ENCODE measurements at regions not wholly inside any gene's neighbourhood (a gene's known extent, or its start where the extent isn't known, plus 50 kb on each side); places are given as distances from the start of the nearest gene placed in this dataset.

DNA sequence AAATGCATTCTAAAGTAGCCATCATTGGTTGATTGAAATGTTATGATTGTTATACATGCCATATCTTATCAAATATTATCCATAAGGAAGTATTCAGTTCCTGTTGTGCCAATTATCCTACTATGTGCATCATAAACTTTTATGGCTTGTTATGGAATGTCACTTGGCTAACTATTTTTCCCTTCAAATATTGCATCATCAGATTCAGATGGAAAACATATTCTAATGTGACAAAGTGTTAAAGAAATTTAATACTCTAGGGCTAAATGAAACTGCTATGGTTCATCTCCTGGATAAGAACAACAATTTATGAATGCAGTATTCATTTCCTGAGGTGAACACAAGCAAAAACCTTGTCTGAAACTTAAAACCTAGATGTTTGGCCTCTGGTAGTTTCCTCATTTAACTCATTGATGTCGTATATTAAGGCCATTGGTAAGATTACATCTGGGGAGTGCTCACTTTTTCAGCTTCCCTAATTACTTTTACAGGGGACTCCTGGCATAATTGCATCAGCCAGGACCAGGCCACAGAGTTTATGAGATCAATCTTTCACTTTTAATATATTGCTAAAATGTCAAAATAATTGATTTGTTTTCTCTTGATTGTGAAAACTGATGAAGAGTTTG, 134.9 kb upstream of the CEP162 start:
- no peaks in the 10 kb centered on the region for H3K36me3 ChIP-seq (ENCODE audit: insufficient read depth)
- H3K4me3 ChIP-seq: no peak overlapping the region
- no peak overlapping the region for H3K27ac Mint-ChIP-seq
- ATAC-seq (no peak), DNase-seq (ENCODE audit: low spot score) (no peak)
- H3K4me1 ChIP-seq (ENCODE audit: insufficient read depth): peaks cover 3% of the 10 kb centered on the region; the same call in 1 of the 2 replicates
- H3K9me3 Mint-ChIP-seq: no peaks in the 10 kb centered on the region
- H3K36me3 Mint-ChIP-seq (ENCODE audit: low read depth): no peaks in the 10 kb centered on the region
- no peaks in the 10 kb centered on the region for H4K20me1 ChIP-seq (replicated peaks; ENCODE audit: insufficient read depth)
- no peak overlapping the region for H3K27ac ChIP-seq (ENCODE audit: low read depth)
- no peaks in the 10 kb centered on the region for H3K27me3 ChIP-seq (ENCODE audit: insufficient read depth)
- no peak for TF ChIP-seq ZNF331 (CRISPR knock-in tag; IDR thresholded peaks at IDR 0.05; ENCODE audit: low read depth)
- TF ChIP-seq CREB1 (CRISPR knock-in tag; IDR thresholded peaks at IDR 0.05; ENCODE audit: low read depth): no peak
- no peak for TF ChIP-seq ZNF114 (CRISPR knock-in tag; IDR thresholded peaks at IDR 0.05)
- TF ChIP-seq JUNB (IDR thresholded peaks at IDR 0.05; ENCODE audit: unreplicated experiment): no peak
- TF ChIP-seq EZH2 (IDR thresholded peaks at IDR 0.05; ENCODE audit: low read depth, unreplicated experiment): no peak
- TF ChIP-seq NANOG (IDR thresholded peaks at IDR 0.05; ENCODE audit: borderline replicate concordance): no peak
- TF ChIP-seq EZH2phosphoT487 (IDR thresholded peaks at IDR 0.05; ENCODE audit: unreplicated experiment): no peak
- TF ChIP-seq, protein P1, sequence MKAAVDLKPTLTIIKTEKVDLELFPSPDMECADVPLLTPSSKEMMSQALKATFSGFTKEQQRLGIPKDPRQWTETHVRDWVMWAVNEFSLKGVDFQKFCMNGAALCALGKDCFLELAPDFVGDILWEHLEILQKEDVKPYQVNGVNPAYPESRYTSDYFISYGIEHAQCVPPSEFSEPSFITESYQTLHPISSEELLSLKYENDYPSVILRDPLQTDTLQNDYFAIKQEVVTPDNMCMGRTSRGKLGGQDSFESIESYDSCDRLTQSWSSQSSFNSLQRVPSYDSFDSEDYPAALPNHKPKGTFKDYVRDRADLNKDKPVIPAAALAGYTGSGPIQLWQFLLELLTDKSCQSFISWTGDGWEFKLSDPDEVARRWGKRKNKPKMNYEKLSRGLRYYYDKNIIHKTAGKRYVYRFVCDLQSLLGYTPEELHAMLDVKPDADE (IDR thresholded peaks at IDR 0.05): no peak
- TF ChIP-seq, protein P2, sequence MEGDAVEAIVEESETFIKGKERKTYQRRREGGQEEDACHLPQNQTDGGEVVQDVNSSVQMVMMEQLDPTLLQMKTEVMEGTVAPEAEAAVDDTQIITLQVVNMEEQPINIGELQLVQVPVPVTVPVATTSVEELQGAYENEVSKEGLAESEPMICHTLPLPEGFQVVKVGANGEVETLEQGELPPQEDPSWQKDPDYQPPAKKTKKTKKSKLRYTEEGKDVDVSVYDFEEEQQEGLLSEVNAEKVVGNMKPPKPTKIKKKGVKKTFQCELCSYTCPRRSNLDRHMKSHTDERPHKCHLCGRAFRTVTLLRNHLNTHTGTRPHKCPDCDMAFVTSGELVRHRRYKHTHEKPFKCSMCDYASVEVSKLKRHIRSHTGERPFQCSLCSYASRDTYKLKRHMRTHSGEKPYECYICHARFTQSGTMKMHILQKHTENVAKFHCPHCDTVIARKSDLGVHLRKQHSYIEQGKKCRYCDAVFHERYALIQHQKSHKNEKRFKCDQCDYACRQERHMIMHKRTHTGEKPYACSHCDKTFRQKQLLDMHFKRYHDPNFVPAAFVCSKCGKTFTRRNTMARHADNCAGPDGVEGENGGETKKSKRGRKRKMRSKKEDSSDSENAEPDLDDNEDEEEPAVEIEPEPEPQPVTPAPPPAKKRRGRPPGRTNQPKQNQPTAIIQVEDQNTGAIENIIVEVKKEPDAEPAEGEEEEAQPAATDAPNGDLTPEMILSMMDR (conservative IDR thresholded peaks at IDR 0.05; ENCODE audit: low read depth in 2 of 2): no peak
- TF ChIP-seq, protein P3, sequence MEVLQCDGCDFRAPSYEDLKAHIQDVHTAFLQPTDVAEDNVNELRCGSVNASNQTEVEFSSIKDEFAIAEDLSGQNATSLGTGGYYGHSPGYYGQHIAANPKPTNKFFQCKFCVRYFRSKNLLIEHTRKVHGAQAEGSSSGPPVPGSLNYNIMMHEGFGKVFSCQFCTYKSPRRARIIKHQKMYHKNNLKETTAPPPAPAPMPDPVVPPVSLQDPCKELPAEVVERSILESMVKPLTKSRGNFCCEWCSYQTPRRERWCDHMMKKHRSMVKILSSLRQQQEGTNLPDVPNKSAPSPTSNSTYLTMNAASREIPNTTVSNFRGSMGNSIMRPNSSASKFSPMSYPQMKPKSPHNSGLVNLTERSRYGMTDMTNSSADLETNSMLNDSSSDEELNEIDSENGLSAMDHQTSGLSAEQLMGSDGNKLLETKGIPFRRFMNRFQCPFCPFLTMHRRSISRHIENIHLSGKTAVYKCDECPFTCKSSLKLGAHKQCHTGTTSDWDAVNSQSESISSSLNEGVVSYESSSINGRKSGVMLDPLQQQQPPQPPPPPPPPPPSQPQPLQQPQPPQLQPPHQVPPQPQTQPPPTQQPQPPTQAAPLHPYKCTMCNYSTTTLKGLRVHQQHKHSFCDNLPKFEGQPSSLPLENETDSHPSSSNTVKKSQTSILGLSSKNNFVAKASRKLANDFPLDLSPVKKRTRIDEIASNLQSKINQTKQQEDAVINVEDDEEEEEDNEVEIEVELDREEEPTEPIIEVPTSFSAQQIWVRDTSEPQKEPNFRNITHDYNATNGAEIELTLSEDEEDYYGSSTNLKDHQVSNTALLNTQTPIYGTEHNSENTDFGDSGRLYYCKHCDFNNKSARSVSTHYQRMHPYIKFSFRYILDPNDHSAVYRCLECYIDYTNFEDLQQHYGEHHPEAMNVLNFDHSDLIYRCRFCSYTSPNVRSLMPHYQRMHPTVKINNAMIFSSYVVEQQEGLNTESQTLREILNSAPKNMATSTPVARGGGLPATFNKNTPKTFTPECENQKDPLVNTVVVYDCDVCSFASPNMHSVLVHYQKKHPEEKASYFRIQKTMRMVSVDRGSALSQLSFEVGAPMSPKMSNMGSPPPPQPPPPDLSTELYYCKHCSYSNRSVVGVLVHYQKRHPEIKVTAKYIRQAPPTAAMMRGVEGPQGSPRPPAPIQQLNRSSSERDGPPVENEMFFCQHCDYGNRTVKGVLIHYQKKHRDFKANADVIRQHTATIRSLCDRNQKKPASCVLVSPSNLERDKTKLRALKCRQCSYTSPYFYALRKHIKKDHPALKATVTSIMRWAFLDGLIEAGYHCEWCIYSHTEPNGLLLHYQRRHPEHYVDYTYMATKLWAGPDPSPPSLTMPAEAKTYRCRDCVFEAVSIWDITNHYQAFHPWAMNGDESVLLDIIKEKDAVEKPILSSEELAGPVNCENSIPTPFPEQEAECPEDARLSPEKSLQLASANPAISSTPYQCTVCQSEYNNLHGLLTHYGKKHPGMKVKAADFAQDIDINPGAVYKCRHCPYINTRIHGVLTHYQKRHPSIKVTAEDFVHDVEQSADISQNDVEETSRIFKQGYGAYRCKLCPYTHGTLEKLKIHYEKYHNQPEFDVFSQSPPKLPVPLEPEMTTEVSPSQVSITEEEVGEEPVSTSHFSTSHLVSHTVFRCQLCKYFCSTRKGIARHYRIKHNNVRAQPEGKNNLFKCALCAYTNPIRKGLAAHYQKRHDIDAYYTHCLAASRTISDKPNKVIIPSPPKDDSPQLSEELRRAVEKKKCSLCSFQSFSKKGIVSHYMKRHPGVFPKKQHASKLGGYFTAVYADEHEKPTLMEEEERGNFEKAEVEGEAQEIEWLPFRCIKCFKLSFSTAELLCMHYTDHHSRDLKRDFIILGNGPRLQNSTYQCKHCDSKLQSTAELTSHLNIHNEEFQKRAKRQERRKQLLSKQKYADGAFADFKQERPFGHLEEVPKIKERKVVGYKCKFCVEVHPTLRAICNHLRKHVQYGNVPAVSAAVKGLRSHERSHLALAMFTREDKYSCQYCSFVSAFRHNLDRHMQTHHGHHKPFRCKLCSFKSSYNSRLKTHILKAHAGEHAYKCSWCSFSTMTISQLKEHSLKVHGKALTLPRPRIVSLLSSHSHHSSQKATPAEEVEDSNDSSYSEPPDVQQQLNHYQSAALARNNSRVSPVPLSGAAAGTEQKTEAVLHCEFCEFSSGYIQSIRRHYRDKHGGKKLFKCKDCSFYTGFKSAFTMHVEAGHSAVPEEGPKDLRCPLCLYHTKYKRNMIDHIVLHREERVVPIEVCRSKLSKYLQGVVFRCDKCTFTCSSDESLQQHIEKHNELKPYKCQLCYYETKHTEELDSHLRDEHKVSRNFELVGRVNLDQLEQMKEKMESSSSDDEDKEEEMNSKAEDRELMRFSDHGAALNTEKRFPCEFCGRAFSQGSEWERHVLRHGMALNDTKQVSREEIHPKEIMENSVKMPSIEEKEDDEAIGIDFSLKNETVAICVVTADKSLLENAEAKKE (CRISPR knock-in tag; IDR thresholded peaks at IDR 0.05): no peak
- no peak for TF ChIP-seq STAT1 (IDR thresholded peaks at IDR 0.05; ENCODE audit: unreplicated experiment)
- H3F3A ChIP-seq (replicated peaks; ENCODE audit: low read depth): no peaks in the 10 kb centered on the region
- H3K4me1 Mint-ChIP-seq: peaks cover 3% of the 10 kb centered on the region; the same call in 1 of the 3 replicates
- H3K4me3 Mint-ChIP-seq: no peak overlapping the region
- no peak overlapping the region for H3K4me2 ChIP-seq
- no peaks in the 10 kb centered on the region for H3K27me3 Mint-ChIP-seq (ENCODE audit: insufficient read depth, low read depth, poor library complexity)
- no peaks in the 10 kb centered on the region for H3K79me2 ChIP-seq (replicated peaks; ENCODE audit: insufficient read depth)
- H3K9me2 ChIP-seq (ENCODE audit: insufficient read depth): no peaks in the 10 kb centered on the region
- no peak overlapping the region for H2AFZ ChIP-seq
